ENCODE measurements at regions not wholly inside any gene's neighbourhood (a gene's known extent, or its start where the extent isn't known, plus 50 kb on each side); places are given as distances from the start of the nearest gene placed in this dataset.
"Not testable (repeated sequence)": the region's sequence is repeated elsewhere in the genome, so short reads cannot be mapped to it uniquely, and the experiment has no call there.

DNA sequence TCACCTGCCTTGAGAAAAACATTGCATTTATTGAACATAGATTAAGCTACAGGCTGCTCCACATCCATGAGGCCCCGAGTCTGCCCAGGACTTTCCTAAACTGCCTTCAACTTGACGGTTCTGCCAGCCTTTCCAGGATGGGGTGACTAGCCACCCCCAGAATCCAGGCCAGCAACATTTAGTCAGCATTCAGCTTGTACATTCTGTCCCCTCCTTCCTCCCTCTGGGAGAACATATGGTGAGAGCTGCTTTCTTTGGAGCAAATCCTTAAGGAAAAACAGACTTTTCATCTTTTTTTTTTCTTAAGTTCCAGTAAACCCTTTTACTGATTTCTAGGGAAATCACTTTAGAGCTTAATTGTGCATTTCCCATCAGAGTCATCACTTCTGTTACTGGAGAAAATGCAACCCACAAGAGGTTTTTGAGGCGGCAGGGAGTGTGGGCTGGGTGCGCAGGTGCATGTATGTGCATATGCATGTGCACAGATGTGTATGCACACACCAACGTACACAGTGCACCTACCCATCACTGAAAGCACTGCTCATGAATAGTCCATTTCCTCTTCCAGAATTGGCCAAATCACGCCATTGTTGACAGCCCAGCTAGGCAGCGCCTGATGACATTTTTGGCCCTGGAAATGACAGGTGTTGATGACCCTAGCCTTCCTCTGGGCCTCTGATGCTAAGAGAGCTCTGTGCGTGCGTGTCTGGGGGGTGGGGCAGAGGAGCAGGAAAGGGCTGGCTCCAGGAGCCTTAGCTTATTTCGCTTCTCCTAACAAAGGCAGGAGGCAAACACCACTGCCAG lies 145.6 kb downstream of the HSD17B3 start:
- DNase-seq: no peak

DNA sequence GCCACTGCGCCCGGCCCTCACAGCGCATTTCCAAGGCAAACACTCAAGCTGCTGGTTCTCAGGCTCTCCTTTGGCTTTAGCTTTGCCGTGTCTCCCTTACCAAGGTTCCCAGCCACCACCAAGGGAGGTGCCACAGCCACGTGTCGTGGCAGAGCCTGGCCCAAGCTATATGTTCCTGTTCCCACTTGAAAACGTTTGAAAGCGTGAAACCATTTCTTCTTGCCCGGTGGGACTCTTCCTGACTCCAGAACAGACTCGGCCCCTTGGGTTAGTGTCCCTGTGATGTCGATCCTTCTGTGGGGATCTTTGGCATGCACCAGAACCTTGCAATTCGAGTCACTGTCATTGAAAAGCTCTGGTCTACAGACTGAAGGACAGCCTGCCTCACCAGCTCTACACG lies 147.9 kb downstream of the HSD17B3 start:
- DNase-seq: no peak

DNA sequence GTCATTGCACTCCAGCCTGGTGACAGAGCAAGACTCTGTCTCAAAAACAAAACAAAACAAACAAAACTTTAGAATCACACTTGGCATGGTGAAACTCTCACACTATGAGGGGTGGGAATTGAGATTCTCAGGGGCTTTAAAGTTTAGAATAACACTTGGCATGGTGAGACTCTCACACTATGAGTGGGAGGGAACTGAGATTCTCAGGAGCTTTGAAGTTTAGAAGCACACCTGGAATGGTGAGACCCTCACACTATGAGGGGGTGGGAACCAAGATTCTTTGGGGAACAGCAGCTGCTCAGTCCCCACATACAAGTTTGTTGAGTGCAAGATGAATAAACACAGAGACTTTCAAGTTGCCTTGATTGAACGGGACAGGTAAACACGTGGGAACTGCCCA lies 149.4 kb downstream of the HSD17B3 start:
- DNase-seq: no peak

DNA sequence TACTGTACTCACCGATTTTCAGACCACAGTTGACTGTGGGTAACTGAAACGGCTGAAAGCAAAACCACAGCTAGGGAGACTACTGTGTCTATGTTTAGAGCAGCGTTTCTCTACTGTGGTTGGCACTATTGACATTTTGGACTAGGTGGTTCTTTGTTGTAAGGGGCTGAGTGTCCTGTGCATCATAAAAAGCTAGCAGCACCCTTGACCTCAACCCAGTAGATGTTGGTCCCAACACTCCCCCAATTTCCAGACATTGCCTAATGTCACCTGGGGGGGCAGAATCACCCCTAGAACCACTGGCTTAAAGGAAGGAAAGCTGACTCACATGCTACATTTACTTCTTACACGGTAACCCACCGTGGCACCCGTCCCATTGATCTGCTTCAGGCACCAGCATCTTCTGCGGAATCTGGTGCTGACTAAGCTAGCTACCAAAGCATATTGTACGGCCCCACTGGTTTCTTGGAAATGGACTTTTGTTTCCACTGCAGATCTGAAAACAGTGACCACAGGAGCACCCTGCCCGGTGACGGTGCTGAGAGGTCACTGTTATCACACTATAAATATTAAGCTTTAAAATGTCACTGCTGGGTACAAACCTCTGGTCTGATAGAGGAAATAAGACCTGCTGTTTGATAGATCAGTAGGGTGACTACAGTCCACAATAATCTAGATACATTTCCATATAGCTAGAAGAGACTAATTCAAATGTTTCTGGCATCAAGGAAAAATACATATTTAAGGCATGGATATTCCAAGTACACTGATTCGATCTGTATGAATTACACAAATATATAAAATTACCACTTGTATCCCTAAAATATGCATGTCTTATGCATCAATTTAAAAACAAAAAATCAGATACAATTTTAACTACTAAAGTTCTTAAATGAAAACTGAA lies 151.4 kb downstream of the HSD17B3 start:
- no peak for DNase-seq

DNA sequence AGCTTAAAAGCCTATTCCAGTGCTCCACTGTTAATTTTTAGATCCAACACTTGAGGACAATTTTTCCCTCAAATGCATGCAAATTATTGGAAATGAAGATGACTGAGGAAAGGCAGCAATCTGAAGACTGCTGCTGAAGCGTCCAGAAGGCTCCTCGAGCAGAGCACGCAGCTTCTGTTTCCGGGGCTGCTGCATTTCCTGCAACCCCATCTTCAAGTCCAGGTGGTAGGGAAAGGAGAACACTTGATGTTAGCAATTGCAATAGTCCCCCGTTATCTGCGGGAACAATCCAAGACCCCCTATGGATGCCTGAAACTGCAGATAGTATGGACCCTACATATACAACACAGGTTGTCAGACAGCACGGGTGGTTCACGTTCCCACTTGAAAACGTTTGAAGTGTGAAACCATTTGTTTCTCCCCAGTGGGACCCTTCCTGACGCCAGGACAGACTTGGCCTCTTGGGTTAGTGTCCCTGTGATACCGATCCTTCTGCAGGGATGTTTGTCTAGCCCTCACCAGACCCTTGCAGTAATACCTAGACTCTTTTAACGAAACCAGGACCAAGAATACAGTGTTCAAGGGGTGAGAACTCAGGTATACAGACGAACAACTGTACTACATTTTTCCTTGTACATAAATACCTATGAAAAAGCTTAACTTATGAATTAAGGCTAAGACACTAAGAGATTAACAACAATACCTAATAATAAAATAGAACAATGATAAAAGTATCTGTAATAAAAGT lies 152.3 kb downstream of the HSD17B3 start:
- DNase-seq: no peak

DNA sequence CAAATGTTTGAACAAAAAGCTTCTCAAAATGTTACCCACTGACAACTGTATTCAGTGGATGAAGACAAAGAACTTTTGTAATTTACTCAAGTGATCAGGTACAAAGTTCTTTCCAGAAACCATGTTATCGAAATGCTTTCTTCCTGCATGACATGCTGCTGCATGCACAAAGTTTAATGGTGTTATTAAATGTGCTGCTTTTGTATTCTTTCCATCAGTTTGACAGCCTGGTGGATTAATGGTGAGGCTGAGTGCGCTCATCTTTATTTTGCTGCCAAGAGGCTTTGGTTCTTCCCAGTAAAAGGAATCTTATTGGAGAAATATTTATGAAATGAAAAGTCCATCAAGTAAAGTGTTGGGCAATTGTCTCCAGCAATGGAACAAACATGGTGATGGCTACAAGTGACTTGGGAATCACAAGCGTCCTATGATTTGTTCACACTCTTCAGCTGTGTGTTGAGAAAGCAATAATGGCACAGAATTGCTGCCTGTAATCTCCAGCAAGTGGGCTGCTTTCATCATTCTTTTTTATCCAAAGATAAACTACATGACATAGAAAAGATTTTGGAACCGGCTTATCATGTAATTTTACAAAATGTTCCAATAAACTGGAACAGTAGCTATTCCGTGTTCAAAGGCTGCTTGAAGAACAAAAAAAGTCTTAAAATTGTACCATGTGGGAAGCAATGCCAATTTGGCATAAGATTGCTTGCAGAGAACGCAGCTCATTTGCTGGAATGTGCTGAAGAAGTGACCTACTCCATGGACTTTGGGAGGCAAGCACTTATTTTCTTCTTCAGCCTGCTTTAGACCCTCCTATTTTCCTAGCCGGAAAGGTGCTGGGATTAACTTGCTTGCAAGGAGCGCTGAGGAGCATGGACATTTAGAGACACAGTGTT lies 153.1 kb downstream of the HSD17B3 start:
- no peak for DNase-seq

DNA sequence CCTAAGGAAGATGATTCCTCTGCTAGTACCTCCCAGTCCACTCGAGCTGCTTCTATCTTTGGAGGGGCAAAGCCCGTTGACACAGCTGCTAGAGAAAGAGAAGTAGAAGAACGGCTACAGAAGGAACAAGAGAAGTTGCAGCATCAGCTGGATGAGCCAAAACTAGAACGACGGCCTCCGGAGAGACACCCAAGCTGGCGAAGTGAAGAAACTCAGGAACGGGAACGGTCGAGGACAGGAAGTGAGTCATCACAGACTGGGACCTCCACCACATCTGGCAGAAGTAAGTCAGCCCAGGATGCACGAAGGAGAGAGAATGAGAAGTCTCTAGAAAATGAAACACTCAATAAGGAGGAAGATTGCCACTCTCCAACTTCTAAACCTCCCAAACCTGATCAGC lies 154.9 kb downstream of the HSD17B3 start:
- DNase-seq: not testable (repeated sequence)

DNA sequence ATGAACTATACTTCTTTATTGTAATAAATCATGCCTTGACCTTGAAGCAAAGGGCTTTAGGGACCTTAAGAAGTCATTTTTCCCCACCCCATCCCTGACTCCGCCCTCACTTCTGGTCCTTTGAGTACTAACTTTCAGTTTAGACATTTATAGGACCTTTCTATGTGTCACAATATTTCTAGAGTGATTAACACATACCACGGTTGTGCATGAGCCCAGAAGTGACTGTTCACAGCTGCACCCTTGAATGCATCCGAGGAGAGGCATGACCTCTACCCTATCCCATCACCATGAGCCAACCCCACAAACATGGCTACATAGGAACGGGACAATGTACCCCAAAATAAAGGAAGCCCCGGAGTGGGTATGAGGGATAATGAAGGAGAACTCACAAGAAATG lies 160.3 kb downstream of the HSD17B3 start:
- DNase-seq: no peak

DNA sequence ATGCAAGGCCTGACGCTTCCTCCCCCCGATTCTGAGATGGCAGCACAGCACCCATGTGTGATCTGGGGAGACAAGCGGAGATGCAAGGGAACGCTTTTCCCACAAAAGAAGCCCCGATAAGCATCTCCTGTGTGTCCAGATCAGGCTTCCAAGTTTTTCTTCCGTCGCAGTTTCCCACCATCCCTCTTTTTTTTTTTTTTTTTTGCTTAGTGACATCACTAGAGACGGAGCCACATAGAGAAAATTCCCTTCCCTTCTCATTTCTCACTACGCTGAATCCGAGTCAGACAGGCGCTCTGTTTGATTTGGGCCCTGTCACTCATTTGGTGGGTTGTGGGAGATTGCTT lies 160.9 kb downstream of the HSD17B3 start:
- no peak for DNase-seq

DNA sequence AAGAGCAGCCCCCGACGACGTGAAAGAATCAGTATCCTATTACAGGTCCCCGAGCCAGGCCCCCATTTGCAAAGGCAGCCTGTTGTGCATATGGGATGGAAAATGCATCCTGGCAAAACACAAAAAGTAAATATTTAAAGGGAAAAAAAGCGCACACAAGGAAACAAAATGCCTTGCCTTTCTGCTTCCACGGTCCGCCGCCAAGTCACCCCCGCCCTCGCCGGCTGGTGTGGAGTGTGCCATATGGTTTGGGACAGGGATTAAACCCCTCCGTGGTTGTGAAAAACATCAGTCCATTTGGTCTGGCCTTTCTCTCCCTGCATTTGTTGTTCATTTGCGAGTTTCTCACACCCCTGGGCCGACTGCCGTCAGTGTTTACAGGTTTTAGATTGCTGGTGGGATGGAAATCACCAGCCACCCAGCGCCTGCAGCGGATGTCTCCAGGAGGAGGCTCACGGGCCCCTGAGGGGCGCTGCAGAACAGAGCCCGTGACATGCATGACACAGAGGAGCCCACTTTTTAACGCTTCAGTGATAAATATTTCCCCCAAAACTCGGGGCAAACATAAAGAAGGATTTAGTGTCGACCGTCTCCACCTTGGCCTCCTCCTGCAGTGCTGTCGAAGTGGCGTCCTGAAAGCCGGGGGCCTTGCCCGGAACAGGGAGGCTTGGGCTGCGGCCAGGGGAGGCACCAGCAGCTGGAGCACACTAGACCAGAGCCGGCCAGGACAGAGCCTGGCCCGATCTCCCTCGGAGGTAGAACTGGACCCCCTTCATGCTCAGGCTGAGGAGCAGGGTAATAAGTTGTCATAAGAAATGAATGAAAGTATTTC lies 161.5 kb downstream of the HSD17B3 start:
- DNase-seq: no peak

DNA sequence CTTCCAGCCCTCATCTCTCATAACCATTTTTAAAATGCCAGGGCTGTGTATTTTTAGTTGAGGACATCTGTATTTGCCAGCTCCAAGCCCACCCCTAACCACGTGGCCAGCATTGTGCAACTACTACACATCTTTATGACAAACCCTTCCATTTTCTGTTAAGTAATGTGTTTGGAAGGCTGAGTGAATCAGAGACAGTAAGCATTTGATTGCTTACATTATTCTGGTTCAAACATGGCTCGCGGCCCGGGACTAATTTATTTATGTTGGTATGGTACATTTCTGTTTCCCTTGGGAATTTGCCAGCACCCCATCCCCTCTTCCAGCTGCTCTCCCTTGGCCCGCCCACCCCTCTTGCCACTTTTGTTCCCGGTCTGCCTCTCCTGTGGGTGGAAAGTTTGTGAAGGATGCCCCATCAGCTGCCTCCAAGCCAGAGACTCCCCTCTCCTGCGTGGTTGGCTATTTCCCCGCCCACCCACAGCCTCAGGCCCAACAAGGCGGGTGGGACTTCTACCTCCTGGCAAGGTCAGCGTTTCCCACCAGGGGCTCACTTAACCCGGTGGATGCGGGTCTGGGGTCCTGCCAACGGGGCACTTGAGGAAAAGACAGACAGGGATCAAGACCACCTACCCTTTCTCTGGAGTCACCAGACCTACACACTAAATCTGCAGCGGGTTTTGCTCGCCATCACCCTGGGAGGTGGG lies 162.2 kb downstream of the HSD17B3 start:
- no peak for DNase-seq

DNA sequence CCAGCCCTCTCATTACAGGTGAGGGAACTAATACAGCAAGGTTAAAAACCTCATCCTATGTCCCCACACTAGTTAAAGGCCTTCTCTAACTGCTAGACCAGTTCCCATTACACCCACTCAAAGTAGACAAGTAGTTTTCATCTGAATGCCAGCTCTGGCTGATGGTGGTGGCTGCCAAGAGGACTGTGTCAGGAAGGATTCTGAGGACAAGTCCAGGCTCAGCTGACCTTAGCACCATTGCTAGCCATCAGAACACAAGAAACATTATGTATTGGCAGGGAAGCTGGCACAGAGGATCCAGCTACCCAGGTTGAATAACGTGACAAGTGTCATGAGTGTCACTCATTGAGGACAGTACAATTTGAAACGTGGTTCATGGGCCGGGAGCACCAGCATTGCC lies 163.4 kb downstream of the HSD17B3 start:
- no peak for DNase-seq

DNA sequence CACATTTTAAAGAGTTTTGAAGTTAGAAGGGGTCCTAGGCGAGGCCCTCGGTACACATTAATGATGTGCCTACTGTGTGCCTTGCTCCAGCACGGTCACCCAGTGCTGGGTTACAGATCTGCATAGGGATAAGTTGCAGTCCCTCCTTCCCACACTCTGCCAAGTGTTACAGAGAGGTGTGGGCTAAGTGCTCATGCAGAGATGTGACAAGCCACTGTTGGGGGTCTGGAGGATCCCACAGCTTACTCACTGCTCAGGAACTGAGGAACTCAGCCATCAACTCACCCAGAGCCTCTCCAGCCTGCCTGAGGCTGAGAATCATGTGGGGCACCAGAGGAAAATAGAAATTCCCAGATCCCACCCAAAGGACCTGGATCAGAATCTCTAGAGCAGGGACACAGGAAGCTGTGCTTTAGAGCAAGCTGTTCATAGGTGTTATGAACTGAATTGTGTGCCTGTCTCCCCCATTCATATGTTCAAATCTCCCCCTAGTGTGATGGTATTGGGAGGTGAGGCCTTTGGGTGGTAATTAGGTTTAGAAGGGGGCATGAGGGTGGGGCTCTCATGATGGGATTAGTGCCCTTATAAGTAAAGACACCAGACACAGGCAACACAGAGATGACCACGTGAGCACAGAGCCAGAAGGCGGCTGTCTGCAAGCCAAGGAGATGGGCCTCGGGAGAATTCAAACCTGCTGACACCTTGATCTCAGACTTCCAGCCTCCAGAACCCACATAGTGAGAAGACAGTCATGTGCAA lies 164.1 kb downstream of the HSD17B3 start:
- DNase-seq: no peak

DNA sequence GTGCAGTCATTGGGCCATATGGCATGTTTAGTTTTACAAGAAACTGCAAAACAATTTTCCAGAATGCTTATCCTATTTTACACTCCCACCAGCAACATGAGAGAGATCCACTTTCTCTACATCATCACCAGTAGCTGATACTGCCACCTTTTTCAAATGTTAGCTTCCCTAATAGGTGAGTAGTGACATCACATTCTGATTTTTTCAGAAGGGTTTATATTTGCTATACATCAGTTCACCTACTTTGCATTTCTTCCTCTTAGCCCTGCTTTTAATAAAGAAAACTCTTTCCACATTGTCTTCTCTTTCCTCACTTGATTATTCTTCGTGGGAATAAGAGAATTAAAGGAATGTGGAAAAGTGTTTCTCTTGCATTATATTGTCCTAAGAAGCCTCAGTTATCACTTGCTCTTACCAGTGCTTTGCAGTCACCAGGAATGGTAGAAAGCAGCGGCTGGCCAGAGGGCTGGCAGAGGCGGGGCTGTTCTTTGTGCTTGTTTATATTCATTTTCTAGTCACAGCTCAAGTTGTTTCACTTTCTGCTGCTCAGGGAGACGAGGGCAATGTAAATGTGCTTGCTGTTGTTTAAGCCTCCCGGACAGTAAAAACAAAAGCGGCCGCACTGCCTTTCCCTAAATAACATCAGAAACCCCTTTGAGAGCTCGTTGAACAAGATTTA lies 164.8 kb downstream of the HSD17B3 start:
- no peak for DNase-seq

DNA sequence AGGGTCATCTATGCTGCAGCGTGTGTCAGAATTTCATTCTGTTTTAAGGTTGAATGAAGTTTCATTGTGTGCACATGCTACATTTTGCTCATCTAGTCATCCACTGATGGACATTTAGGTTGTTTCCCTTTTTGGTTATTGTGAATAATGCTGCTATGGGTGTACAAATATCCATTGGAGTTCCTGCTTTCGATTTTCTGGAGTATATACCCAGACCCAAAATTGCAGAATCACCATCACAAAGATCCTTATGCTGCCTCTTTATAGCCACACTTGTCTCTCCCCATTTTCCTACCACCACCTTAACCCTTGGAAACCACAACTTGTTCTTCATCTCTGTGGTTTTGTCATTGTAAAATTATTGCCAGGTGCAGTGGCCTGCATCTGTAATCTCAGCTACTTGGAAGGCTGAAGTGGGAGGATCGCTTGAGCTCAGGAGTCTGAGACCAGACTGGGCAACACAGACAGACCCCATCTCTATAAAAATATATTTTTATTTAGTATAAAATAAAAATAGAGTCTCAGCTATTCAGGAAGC lies 166.2 kb downstream of the HSD17B3 start:
- no peak for DNase-seq

DNA sequence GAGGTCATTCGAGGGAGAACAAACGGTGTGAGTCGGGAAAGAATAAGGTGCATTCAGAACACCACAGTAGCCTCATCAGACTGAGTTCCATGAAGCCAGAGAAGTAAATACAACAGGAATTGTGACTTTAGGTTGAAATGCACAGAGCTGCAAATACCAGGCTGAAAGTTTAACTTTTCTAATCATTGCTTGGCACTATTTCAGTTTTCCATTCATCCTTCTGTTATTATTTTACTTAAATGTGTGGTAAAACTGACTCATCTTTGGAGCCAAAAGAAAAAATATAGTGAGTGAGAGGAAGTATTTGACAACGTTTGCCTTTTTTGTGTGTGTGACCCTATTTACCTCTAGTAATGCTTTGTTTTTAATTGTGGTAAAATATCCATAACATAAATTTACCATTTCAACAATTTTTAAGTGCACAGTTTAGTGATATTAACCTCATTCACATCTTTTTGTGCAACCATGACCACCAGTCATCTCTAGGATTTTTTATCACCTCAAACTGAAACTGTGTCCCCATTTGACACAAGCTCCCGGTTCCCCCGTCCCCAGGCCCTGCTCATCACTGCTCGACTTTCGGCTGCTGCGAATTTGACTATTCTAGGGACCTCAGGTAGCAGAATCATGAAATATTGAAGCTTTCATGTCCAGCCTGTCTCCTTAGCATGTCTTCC lies 166.8 kb downstream of the HSD17B3 start:
- no peak for DNase-seq

DNA sequence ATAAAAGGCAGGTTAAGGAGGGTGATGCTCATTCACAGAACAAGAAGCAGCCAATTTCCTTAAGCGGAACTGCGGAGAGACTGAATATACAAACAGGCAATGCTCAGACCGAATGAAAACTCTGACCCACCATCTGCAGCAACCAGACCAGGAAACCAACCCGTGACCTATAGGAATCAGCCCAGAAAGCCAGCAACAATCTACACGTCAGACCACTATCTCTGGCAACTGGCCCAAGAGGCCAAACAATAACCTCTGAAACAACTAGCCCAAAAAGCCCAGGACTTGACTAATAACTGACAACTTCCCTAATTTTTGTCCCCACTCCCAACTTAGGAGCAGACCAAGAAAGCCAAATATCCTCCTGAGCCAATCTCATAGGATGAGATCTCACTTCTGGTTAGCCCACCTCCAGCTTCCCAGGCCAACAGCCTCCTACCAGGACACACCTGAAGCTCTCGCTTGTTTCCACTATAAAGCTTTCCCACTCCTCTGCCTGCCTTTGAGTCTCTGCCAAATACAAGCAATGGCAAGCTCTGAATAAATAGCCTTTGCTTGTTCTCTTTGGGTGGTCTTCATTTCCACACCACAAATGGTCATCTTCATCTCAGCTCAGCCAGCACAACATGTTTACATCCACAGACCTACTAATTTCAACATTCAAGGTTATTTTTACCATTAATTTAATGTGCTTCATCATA lies 168.5 kb downstream of the HSD17B3 start:
- no peak for DNase-seq

Measured in left kidney (tissue), 1 donor.